Ovary (tissue), 3 donors: ENCODE measurements at regions not wholly inside any gene's neighbourhood (a gene's known extent, or its start where the extent isn't known, plus 50 kb on each side); places are given as distances from the start of the nearest gene placed in this dataset.

ENCODE experiments used
- POLR2A ChIP-seq: fragments of 450-650 bp; IDR thresholded peaks from one replicate; pipeline ENCODE4 v1.6.1; 2017; ENCODE audit warnings: antibody characterized with exemption, mild to moderate bottlenecking, moderate library complexity
- TF ChIP-seq, protein P1 (sequence below), 3 donors: fragments of 450-650 bp in 2 of 3; fragments of 200-600 bp in 1 of 3; IDR thresholded peaks; one replicate each; pipeline versions ENCODE4 v1.5.1 to v1.8.0; 2016 to 2022; ENCODE audit warnings: antibody characterized with exemption in 3 of 3, mild to moderate bottlenecking in 1 of 3
- donor health status: DM: no; HTN: no; CAD: no.

DNA sequence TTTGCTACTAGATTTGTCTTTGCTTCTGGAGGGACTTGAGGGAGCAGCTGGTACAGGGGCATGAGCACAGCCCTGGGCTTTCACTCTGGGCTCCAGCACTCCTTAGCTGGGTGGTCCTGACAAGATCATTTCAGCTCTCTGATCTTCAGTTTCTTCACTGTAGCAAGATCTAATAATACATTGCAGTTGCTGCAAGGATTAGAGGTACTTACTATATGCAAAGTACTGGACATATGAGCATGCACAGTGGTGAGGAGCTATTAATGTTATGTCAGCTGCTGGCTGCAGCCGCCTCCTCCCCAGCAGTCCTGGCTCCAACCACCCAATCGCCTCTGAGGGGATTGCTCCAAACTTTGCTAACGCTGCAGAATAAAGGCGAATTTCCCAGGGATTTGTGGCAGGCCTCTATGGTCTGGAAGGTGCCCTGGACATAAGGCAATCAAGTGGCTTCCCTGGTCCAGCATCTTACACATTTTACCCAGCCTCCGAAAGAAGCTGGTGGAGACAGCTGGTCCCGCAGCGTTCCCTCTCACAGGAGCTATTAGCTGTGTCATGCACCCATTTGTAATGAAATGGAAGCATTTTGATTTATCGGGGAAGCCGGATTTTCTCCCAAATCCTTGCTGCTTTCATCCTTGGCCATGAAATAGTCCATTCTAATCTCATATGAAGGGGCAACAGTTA is 96.7 kb downstream of the RHOB start:
- TF ChIP-seq, protein P1, sequence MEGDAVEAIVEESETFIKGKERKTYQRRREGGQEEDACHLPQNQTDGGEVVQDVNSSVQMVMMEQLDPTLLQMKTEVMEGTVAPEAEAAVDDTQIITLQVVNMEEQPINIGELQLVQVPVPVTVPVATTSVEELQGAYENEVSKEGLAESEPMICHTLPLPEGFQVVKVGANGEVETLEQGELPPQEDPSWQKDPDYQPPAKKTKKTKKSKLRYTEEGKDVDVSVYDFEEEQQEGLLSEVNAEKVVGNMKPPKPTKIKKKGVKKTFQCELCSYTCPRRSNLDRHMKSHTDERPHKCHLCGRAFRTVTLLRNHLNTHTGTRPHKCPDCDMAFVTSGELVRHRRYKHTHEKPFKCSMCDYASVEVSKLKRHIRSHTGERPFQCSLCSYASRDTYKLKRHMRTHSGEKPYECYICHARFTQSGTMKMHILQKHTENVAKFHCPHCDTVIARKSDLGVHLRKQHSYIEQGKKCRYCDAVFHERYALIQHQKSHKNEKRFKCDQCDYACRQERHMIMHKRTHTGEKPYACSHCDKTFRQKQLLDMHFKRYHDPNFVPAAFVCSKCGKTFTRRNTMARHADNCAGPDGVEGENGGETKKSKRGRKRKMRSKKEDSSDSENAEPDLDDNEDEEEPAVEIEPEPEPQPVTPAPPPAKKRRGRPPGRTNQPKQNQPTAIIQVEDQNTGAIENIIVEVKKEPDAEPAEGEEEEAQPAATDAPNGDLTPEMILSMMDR (IDR thresholded peaks at IDR 0.05): no peak
- no peak for TF ChIP-seq POLR2A
